HG03565 (cell line): ENCODE measurements at regions not wholly inside any gene's neighbourhood (a gene's known extent, or its start where the extent isn't known, plus 50 kb on each side); places are given as distances from the start of the nearest gene placed in this dataset.
A peak's percentile ranks its signal among the peaks of the same experiment; 100 is the strongest.

Source experiments
- ATAC-seq: cut with Tn5 transposase; IDR thresholded peaks from one replicate; pipeline ENCODE4 v1.9.1; 2021; ENCODE audit warnings: mild to moderate bottlenecking, moderate library complexity; ENCODE audit not compliant: unreplicated experiment

- ATAC-seq, result no peak
These were observed 195.4 kb upstream of the PREP start for GRCh38 chr6:105598264-105598663.

DNA sequence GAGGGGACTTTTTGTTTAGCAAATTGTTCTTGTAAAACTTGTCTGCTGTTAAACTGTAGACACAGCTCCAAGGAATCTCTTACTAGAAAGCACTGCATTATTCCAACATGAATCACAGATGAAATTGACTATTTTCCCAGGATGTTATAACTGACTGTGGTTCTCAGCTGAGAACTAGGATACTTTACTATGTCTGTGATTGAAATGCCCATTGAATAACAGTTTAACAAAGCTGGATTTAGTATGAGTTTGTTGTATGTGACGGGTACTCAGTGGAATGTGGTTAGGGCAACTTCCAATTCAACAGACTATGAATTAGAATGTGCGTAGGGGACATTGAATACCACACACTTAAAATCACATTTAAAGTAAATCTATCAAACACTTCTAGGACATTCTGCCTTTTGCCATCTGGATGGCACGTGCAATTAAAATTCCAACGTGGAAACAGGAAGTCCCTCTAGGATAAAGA lies 193.4 kb upstream of the PREP start:
- no peak for ATAC-seq

DNA sequence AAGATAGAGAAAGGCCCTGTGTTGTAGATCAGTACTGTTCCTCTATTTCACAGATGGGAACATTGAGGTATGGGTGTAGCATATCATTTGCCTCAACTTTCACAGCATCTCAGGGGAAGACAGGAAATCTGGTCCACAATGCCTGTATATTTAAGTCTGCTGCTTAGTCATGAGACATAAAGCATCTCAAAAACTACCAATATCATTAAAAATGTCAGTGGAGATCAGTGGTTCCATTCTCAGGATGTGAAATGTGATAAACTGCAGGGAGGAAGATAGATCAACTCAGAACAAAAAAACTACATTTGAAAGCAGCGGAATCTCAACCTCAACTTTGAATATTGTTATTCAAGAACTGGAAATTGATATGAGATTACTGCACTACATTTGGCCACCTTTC lies 192.9 kb upstream of the PREP start:
- no peak for ATAC-seq

GRCh38 chr6:105594821-105595220 lies 191.9 kb upstream of the PREP start:
- ATAC-seq, result no peak

- no peak for ATAC-seq
These were observed 191.2 kb upstream of the PREP start for GRCh38 chr6:105593805-105594671.

- ATAC-seq, result no peak
These were observed 190.3 kb upstream of the PREP start for GRCh38 chr6:105593056-105593690.

- no peak for ATAC-seq
These were observed 189.4 kb upstream of the PREP start for GRCh38 chr6:105592329-105592728.

- ATAC-seq, result peak; percentile 93
These were observed 188.2 kb upstream of the PREP start for GRCh38 chr6:105591053-105591452.

GRCh38 chr6:105588123-105588710 lies 185.3 kb upstream of the PREP start:
- ATAC-seq, result no peak

DNA sequence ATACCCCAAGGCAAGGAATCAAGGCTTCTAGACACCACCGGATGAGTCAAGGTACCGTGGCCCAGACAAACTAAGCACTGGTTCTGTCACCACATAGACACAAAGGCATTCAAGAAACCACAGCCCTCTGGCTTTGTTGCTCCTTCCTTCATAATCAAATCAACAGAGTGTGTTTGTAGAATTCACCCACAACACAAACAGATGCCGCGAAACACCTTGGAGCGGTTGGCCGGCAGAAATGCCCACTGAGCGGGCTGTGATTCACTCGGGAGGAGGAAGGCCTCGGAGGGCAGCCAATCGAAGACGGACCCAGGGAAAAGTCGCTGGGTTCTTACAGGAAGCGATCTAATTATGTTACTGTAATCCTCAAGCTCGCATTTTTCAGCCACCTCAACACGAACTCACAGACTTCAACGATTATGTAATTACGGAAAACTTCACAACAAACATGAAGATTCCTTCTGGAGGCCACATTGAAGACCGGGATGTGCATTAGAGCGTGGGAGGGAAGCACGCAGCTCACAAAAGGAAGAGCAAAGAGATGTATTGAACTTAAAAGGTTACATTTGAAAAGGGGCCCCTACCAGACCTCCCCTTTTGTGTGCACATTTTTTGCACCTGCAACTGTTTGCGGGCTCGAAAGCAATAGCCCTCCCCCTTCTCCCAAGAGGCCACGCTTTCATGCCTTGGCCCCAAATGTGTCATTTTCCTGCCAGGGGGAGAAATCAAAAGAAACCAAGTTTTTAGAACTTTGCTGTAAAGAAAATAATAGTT lies 184.7 kb upstream of the PREP start:
- ATAC-seq, result no peak

DNA sequence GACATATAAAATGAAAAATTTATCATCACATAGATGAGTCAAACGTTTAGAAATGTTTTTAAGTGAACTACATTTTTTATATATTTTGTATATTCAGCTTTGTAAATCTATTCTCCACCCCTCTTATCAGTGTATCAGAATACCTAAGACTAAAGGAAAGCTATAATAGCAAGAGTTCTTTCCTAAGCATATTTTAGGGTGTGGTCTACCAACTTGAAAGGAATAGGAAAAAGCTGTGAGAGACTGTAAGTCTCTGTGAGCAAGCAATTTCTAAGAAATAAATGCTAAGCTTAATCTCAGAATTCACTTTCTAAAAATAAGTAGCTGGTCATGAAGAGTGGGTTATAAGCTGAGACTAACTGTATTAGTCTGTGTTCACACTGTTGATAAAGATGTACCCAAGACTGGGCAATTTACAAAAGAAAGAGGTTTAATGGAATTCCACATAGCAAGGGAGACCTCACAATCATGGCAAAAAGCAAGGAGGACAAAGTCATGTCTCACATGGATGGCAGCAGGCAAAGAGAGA lies 175.4 kb upstream of the PREP start:
- ATAC-seq, result no peak

GRCh38 chr6:105573556-105573955 lies 170.7 kb upstream of the PREP start:
- no peak for ATAC-seq

DNA sequence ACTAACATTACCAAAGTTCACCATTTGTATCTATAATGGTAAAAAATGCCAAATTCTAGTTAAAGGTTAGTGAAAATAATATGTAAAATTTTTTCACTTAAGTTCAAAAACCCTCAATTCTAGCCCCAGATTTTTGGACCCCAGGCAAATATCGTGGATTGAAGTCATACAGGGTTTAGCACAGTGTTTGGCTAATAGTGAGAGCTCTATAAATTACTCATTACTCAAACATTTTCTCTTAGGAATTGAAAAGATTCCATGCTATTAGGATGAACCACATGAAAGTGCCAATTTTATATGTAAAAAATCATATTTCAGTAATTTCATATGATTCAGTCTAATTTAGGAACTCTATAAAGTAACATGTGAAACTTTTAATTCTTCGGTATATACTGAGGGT lies 170.3 kb upstream of the PREP start:
- no peak for ATAC-seq

DNA sequence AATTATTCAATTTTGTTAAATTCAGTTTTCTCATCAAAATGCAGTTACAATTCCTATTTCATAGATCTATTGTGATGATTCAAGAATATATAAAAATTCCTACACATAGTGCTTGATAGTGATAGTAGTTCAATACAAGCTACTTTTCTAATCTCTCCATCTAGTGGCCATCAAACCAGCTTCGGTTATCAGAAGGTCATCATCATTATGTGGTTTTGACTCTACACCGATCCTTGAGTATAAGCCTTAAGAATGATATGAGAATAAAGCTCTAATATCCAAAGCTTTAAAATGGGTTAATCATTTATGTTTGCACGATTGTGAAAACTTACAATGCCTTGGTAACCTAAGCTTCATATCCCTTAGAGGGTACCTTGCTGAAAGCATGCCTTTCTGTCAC lies 167.5 kb upstream of the PREP start:
- no peak for ATAC-seq

DNA sequence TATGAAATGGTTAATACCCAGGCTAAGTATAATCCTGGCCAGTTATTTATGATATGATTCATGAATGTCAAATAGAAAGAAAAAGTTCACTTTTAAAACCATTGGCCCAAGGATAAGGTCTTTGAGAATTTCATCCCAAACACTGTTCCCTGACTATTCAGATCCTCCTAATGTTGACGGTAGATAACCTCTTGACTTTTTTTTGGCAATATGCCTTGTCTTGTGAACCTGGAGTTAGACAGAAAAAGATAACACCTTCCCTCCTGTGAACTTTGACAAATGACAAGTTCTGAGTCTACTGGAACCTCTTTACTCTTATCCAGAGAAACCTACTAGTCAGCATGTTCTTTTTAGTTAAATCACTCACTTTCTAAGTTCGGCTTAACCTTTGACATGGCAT lies 166.8 kb upstream of the PREP start:
- no peak for ATAC-seq

DNA sequence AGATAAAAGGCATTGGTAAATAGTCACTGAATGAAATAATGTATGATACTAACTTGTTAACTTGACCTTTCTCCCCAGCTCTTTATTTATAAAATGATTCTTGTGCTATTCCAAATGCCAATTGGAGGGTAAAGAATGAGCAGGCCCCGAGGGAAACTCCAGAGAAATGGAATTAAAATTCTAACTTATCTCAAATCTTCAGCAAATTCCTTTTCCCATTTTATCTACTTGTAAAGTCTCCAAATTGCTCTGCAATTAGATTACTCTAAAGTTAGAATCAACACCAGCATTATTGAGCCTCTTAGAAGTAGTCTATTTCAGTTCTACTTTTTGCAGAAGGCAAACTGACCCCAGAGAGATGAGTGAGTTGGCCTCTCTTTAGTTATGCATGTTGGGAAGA lies 165.9 kb upstream of the PREP start:
- ATAC-seq, result no peak

DNA sequence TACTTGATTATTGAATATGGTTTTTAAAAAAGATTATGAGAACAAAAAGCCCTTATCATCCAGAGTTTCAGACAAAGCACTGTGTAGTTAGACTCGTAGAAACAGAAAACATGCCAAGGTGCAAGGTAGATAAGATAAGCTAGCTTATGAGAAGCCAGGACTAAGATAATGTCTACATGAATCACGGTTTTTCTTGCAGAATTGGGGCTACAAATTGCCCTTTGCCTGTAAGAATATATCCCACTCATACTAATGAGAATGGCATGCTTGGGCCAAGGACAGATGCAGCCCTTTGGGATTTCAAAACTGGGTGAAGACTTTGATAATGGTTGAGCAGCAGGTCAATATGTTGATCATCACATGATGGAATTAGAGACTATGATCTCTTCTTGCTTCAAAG lies 165.3 kb upstream of the PREP start:
- no peak for ATAC-seq

DNA sequence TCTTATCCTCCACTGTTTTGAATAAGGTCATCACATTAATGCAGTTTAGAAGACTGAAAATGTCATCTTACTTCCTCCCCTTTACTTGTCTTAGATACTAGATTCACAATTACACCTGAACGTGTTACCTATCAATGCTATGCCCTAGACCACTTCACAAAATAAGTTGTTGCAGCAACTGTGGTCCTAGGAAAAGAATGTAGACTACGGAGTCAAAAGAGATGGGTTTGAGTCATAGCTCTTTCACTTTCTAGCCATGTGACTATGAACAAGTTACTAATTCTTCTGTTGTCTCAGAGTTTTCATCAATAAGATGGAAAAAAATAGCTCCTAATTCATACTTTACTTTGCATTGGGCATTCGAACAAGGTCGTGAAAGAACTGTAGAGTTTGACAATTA lies 164.3 kb upstream of the PREP start:
- no peak for ATAC-seq

DNA sequence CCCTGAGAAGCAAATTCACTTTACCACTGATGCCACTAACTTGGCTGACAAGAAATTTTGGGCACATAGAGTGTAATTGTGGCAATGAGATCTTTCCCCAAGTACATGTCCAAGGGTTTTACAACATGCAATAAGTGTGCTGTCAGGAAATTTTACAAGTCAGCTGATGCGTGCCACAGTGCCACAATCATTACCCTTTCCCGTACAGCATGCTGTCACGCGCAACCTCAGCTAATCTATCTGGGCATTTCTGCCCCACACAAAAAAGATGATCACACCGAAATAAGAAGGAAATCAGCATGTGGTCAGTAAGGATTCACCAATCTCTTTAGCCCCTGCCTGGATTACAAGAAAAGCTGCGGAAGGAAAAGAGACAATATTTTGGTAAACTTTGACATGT lies 163.6 kb upstream of the PREP start:
- ATAC-seq, result no peak

- ATAC-seq, result no peak
These were observed 161.4 kb upstream of the PREP start for GRCh38 chr6:105564121-105564902.
